ENCODE measurements at regions not wholly inside any gene's neighbourhood (a gene's known extent, or its start where the extent isn't known, plus 50 kb on each side); places are given as distances from the start of the nearest gene placed in this dataset.

DNA sequence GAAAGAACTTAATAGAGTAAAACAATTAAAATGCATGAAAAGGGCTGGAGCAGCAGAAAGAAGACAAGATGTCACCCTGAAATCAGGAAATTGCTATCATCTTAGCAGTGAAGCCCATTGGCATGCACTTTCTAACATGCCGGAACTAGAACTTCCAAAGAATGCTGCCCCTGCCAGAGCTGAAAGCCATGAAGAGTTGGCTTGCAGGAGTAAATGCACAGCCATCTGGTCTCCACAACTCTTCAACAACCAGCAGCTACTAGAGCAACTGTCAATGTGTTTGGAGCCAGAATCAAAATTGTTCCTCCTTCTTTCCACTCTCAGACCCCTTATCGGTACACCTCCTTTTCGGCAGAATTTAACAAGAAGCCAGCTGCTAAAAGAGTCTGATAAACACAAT lies 414.1 kb downstream of the KCNH5 start:
- Histone ChIP-seq H3K18ac (ENCODE audit: insufficient read length, low read depth, low read length) (no peak overlapping the region), H4K5ac (ENCODE audit: insufficient read length, low read depth, low read length) (no peak overlapping the region), H3K4ac (ENCODE audit: low read depth, low read length) (no peak overlapping the region), H2AK5ac (ENCODE audit: insufficient read length, low read length) (no peak overlapping the region), H3K4me1 (ENCODE audit: insufficient read depth, low read length) (no peaks in the 10 kb centered on the region), H4K91ac (ENCODE audit: insufficient read length, low read depth, low read length) (no peak overlapping the region), H3K9ac (ENCODE audit: extremely low read depth, insufficient read length, low read length) (no peak overlapping the region), H3K56ac (ENCODE audit: insufficient read length, low read depth, low read length) (no peak overlapping the region), H3K23me2 (ENCODE audit: insufficient read length, low read depth, low read length, poor library complexity, severe bottlenecking) (no peaks in the 10 kb centered on the region), H3K9me3 (ENCODE audit: control insufficient read depth, low read depth, low read length) (no peaks in the 10 kb centered on the region), H3K14ac (ENCODE audit: insufficient read depth, low read length) (no peak overlapping the region), H3K4me2 (ENCODE audit: insufficient read depth, insufficient read length, low read length) (no peak overlapping the region), H3K23ac (ENCODE audit: insufficient read length, low read depth, low read length) (no peak overlapping the region), H2BK5ac (ENCODE audit: insufficient read length, low read length) (no peak overlapping the region), H3K27ac (ENCODE audit: insufficient read length, low read depth, low read length) (no peak overlapping the region), H2BK120ac (ENCODE audit: low read depth, low read length, poor library complexity, severe bottlenecking) (no peak overlapping the region), H4K8ac (replicated peaks; ENCODE audit: insufficient read length, low read depth, low read length) (no peak overlapping the region), H2AFZ (ENCODE audit: low read length) (no peak overlapping the region), H4K20me1 (ENCODE audit: control insufficient read depth, insufficient read depth, insufficient read length) (no peaks in the 10 kb centered on the region), H3K27me3 (ENCODE audit: insufficient read depth, low read length) (no peaks in the 10 kb centered on the region), H2BK20ac (ENCODE audit: low read depth, low read length, poor library complexity, severe bottlenecking) (no peak overlapping the region), H3T11ph (ENCODE audit: low read length) (no peak overlapping the region), H3K79me2 (ENCODE audit: insufficient read depth, low read length) (no peaks in the 10 kb centered on the region), H3K79me1 (ENCODE audit: insufficient read depth, low read depth, low read length, poor library complexity, severe bottlenecking) (no peaks in the 10 kb centered on the region), H2BK15ac (ENCODE audit: low read depth, low read length) (no peak overlapping the region), H2BK12ac (ENCODE audit: insufficient read length, low read depth, low read length) (no peak overlapping the region)
- WGBS (ENCODE audit: extremely low coverage, insufficient read length, low lambda C conversion rate), result no CpG with 5 or more reads among the region's 3 CpGs
- H3K36me3 Mint-ChIP-seq (ENCODE audit: insufficient read depth in 1 of 3, low read depth in 3 of 3), result peaks cover 0 to 2% (median 1%) of the 10 kb centered on the region in 3 experiments; a peak in 3 of 7 replicates
- H3K27ac Mint-ChIP-seq, result no peak overlapping the region
- no peak overlapping the region for H3K4me3 Mint-ChIP-seq
- peaks cover 2 to 4% of the 10 kb centered on the region in 2 experiments; a peak in 4 of 5 replicates for H3K9me3 Mint-ChIP-seq
- H3K4me1 Mint-ChIP-seq, result no peaks in the 10 kb centered on the region
- H3K27me3 Mint-ChIP-seq (ENCODE audit: low read depth), result no peaks in the 10 kb centered on the region
- no peak for DNase-seq
- TF ChIP-seq, protein P1, sequence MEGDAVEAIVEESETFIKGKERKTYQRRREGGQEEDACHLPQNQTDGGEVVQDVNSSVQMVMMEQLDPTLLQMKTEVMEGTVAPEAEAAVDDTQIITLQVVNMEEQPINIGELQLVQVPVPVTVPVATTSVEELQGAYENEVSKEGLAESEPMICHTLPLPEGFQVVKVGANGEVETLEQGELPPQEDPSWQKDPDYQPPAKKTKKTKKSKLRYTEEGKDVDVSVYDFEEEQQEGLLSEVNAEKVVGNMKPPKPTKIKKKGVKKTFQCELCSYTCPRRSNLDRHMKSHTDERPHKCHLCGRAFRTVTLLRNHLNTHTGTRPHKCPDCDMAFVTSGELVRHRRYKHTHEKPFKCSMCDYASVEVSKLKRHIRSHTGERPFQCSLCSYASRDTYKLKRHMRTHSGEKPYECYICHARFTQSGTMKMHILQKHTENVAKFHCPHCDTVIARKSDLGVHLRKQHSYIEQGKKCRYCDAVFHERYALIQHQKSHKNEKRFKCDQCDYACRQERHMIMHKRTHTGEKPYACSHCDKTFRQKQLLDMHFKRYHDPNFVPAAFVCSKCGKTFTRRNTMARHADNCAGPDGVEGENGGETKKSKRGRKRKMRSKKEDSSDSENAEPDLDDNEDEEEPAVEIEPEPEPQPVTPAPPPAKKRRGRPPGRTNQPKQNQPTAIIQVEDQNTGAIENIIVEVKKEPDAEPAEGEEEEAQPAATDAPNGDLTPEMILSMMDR (conservative IDR thresholded peaks at IDR 0.05), result no peak

Measured in H9 (cell line).